GM13977 (cell line): ENCODE measurements at regions not wholly inside any gene's neighbourhood (a gene's known extent, or its start where the extent isn't known, plus 50 kb on each side); places are given as distances from the start of the nearest gene placed in this dataset.

ENCODE experiments used
- DNase-seq: peaks from one replicate; pipeline ENCODE4 v3.0.0; 2012; ENCODE audit warnings: low spot score
- in situ Hi-C: fragments of 300-500 bp; cut with MboI; formaldehyde crosslinking; loops from one replicate; pipeline ENCODE4 v1.12.0; 2022; ENCODE audit warnings: low sequenced_read_pairs, low pct_unique_long_range_greater_than_20kb, mixed read lengths, inconsistent platforms; ENCODE audit not compliant: unreplicated experiment
- TF ChIP-seq, protein P1 (sequence below): IDR thresholded peaks from 2 replicates; pipeline ENCODE4 v1.5.1; 2012; ENCODE audit warnings: mild to moderate bottlenecking, control low read depth; ENCODE audit not compliant: insufficient read depth; ENCODE audit errors: extremely low read depth, missing control alignments

GRCh38 chr4:38209654-38210053 is 249.5 kb downstream of the PTTG2 start:
- TF ChIP-seq, protein P1, sequence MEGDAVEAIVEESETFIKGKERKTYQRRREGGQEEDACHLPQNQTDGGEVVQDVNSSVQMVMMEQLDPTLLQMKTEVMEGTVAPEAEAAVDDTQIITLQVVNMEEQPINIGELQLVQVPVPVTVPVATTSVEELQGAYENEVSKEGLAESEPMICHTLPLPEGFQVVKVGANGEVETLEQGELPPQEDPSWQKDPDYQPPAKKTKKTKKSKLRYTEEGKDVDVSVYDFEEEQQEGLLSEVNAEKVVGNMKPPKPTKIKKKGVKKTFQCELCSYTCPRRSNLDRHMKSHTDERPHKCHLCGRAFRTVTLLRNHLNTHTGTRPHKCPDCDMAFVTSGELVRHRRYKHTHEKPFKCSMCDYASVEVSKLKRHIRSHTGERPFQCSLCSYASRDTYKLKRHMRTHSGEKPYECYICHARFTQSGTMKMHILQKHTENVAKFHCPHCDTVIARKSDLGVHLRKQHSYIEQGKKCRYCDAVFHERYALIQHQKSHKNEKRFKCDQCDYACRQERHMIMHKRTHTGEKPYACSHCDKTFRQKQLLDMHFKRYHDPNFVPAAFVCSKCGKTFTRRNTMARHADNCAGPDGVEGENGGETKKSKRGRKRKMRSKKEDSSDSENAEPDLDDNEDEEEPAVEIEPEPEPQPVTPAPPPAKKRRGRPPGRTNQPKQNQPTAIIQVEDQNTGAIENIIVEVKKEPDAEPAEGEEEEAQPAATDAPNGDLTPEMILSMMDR = no peak
- in situ Hi-C loops = no loop called here
- DNase-seq = no peak

DNA sequence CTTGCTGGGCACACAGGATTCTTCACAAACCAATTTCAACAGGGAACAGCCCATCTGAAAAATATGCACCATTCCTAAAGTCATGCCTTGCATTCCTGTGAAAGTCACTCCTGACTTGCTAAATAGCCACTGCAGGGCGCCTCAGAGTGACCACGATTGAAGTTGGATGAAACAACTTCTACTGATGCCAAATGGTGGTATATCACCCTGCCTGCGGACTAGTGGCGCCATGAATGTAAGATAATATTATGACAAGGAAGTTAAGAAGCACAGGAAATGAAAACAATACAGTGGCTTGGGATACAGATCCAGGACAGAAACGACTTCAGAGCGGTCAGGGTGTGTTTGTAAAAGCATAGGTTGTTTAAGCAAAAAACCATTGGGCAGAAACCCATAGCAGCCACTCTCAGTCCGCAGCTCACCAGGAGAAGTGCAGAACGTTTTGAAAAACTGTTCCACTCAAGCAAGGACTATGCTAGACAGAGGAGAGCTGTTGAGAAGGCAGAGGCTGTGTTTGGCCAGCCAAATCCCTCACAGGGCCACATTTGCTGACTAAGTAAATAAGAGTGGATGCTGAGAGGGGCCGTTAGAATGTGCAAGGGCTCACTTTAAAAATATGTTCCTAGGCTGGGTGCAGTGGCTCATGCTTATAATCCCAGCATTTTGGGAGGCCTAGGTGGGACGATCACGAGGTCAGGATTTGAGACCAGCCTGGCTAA is 250.4 kb downstream of the PTTG2 start:
- no peak for DNase-seq
- TF ChIP-seq, protein P1 = no peak
- in situ Hi-C loops = no loop called here

- TF ChIP-seq, protein P1 = no peak
- no peak for DNase-seq
- in situ Hi-C loops = no loop called here
These were observed 251.7 kb downstream of the PTTG2 start for GRCh38 chr4:38211885-38212284.

- no peak for DNase-seq
- in situ Hi-C loops = no loop called here
- TF ChIP-seq, protein P1 = no peak
These were observed 253.0 kb downstream of the PTTG2 start for GRCh38 chr4:38213083-38213805.

GRCh38 chr4:38222892-38223291 is 262.7 kb downstream of the PTTG2 start:
- in situ Hi-C loops = no loop called here
- TF ChIP-seq, protein P1 = no peak

GRCh38 chr4:38223306-38223705 is 263.1 kb downstream of the PTTG2 start:
- no peak for DNase-seq
- TF ChIP-seq, protein P1 = no peak
- in situ Hi-C loops = no loop called here

More at GRCh38 chr4:38222892-38223291, 262.7 kb downstream of the PTTG2 start:
- no peak for DNase-seq
